Activated B cell treated with CpG ODN at 0.5 μM for 24 hours (primary cell): ENCODE measurements at regions not wholly inside any gene's neighbourhood (a gene's known extent, or its start where the extent isn't known, plus 50 kb on each side); places are given as distances from the start of the nearest gene placed in this dataset.

ENCODE experiments used
- ATAC-seq: fragments of 200-7000 bp; cut with Tn5 transposase; one replicate; pipeline ENCODE4 v1.10.0; 2021; ENCODE audit warnings: low read depth, mild to moderate bottlenecking, moderate library complexity
- CTCF ChIA-PET: fragments of 350-600 bp; sonication (Branson Sonifier 250); formaldehyde crosslinking; loops from one replicate; lab custom pipeline; 2021; ENCODE audit warnings: antibody characterized with exemption; lab: Charles Lee
- POLR2A ChIA-PET: fragments of 350-600 bp; sonication (Branson Sonifier 250); formaldehyde crosslinking; loops from one replicate; lab custom pipeline; 2021; ENCODE audit warnings: antibody characterized with exemption; lab: Charles Lee
- DNase-seq: peaks from one replicate; pipeline ENCODE4 v3.0.0; 2022
- H3K27ac Mint-ChIP-seq: one replicate; pipeline ENCODE4 v1.8.0; 2020; ENCODE audit warnings: mixed read lengths
- H3K27me3 Mint-ChIP-seq: one replicate; pipeline ENCODE4 v1.8.0; 2021; ENCODE audit warnings: mixed read lengths
- H3K36me3 Mint-ChIP-seq: one replicate; pipeline ENCODE4 v1.8.0; 2021; ENCODE audit warnings: low read depth, mixed read lengths
- H3K4me1 Mint-ChIP-seq: one replicate; pipeline ENCODE4 v1.8.0; 2021; ENCODE audit warnings: mixed read lengths
- H3K4me3 Mint-ChIP-seq: one replicate; pipeline ENCODE4 v1.8.0; 2020; ENCODE audit warnings: mild to moderate bottlenecking, mixed read lengths
- H3K9me3 Mint-ChIP-seq: one replicate; pipeline ENCODE4 v1.8.0; 2020; ENCODE audit warnings: mixed read lengths
- intact Hi-C: fragments of 100-400 bp; cut with micrococcal nuclease; formaldehyde crosslinking; loops from one replicate; pipeline ENCODE4 v1.15.1; 2024
- TF ChIP-seq, protein P1 (sequence below): fragments of 200-600 bp; IDR thresholded peaks from one replicate; pipeline ENCODE4 v1.8.0; 2022; ENCODE audit warnings: antibody characterized with exemption, mild to moderate bottlenecking

DNA sequence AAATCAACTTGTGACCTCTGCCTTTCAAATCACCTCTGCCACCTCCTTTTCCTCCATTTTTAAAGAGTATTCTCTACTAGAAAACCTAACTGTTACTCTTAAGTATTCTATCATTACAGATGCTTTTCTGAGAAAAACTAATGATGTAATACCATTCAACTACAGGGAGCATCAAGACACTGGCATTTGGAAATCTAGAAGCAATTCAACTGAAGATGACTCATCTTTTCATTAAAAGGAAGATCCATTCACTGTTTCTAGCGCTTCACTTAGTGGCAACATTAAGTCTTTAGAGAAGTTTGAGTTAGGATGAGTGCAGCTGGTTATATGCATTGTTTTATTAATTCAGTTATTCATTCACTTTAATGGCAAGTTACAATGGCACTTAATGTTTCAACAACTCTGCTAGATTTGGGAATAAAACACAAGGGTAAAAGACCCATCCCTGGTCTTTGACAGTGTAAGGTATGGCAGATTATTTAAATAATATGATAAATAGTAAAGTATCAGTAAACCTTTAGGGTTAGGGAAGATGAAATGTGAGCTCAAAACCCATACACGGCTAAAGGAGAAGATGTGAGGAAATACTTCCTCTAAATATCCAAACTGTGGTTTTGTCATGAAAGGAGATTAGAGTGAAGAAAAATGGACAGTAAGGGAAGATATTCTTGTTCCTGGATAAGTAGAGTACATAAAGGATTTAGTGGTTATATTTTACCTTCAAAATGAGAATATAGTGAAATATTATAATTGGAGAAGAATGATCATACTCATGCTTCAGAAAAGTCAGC is 61.7 kb downstream of the KCNJ2 start:
- no peak for DNase-seq
- no peak for ATAC-seq
- ChIA-PET CTCF (no interaction called here), POLR2A (no interaction called here)
- Mint-ChIP-seq H3K4me1 (no peaks in the 10 kb centered on the region), H3K36me3 (no peaks in the 10 kb centered on the region), H3K9me3 (peaks cover 4% of the 10 kb centered on the region), H3K27me3 (no peaks in the 10 kb centered on the region), H3K27ac (no peak overlapping the region), H3K4me3 (no peak overlapping the region)
- TF ChIP-seq, protein P1, sequence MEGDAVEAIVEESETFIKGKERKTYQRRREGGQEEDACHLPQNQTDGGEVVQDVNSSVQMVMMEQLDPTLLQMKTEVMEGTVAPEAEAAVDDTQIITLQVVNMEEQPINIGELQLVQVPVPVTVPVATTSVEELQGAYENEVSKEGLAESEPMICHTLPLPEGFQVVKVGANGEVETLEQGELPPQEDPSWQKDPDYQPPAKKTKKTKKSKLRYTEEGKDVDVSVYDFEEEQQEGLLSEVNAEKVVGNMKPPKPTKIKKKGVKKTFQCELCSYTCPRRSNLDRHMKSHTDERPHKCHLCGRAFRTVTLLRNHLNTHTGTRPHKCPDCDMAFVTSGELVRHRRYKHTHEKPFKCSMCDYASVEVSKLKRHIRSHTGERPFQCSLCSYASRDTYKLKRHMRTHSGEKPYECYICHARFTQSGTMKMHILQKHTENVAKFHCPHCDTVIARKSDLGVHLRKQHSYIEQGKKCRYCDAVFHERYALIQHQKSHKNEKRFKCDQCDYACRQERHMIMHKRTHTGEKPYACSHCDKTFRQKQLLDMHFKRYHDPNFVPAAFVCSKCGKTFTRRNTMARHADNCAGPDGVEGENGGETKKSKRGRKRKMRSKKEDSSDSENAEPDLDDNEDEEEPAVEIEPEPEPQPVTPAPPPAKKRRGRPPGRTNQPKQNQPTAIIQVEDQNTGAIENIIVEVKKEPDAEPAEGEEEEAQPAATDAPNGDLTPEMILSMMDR = no peak
- intact Hi-C loops = no loop called here

DNA sequence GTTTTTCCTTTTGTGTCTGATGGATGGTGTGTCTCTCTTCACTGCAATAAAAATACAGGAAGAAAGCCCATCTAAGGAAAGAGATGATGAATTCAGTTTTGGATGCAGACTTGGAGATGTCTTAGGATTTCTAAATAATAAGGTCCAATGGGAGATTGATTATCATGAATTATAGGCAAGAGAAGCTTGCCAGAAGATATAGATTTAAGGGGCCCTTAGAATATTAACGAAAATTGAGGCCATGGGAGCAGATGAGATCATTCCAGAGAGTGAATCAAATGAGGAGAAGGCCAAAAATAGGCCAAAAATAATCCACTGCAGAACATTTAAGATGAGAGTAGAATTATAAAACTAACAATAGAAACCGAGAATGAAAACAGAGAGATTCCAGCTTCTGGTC is 63.1 kb downstream of the KCNJ2 start:
- Mint-ChIP-seq H3K4me1 (no peaks in the 10 kb centered on the region), H3K36me3 (no peaks in the 10 kb centered on the region), H3K4me3 (no peak overlapping the region), H3K27me3 (no peaks in the 10 kb centered on the region), H3K27ac (no peak overlapping the region), H3K9me3 (peaks cover 8% of the 10 kb centered on the region)
- no peak for ATAC-seq
- intact Hi-C loops = no loop called here
- TF ChIP-seq, protein P1 = no peak
- CTCF ChIA-PET = interaction anchor here (1.0 kb wide), 1 partner anchor 23 kb away, joined by 3 read pairs; no protein-coding TSS in a partner anchor
- no peak for DNase-seq
- POLR2A ChIA-PET = no interaction called here

DNA sequence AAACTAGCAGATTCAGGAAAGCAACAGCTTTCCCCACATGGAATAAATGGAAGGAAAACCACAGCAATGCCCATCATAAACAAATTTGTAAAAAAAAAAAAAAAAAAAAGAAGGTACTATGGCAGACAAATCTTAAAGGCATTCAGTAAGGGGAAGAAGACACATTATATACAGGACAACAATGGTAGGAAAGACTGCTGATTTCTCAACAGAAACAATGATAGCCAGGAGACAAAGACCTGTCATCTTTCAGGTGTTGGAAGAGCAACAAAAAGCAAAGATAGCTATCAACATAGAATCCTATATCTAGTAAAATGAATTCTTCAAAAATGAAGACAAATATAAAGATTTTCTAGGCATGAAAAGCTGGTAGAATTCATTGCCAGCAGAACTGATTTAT is 65.9 kb downstream of the KCNJ2 start:
- Mint-ChIP-seq H3K4me1 (no peaks in the 10 kb centered on the region), H3K36me3 (no peaks in the 10 kb centered on the region), H3K27ac (no peak overlapping the region), H3K4me3 (no peak overlapping the region), H3K9me3 (peaks cover 8% of the 10 kb centered on the region), H3K27me3 (no peaks in the 10 kb centered on the region)
- ChIA-PET POLR2A (no interaction called here), CTCF (no interaction called here)
- no peak for ATAC-seq
- DNase-seq = no peak
- TF ChIP-seq, protein P1 = no peak
- intact Hi-C loops = no loop called here

DNA sequence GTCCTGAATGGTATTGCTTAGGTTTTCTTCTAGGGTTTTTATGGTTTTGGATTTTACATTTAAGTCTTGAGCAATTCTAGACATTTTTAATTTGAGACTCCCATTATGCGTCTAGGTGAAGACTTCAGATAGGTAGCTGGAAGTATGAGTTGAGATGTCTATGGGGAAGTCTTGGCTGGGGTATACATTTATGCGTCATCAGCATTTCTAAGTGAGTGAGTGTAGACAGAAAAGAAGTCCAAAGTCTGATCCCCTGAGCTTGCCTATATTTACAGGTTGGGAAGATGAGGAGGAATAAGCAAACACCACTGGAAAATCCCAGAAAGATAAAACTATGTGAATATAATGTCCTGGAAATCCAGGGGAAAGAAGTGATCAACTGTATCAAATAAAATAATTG is 68.9 kb downstream of the KCNJ2 start:
- Mint-ChIP-seq H3K9me3 (peaks cover 6% of the 10 kb centered on the region), H3K27ac (no peak overlapping the region), H3K36me3 (no peaks in the 10 kb centered on the region), H3K4me1 (no peaks in the 10 kb centered on the region), H3K27me3 (no peaks in the 10 kb centered on the region), H3K4me3 (no peak overlapping the region)
- TF ChIP-seq, protein P1 = no peak
- POLR2A ChIA-PET = no interaction called here
- intact Hi-C loops = no loop called here
- CTCF ChIA-PET = no interaction called here
- ATAC-seq (no peak), DNase-seq (no peak)

DNA sequence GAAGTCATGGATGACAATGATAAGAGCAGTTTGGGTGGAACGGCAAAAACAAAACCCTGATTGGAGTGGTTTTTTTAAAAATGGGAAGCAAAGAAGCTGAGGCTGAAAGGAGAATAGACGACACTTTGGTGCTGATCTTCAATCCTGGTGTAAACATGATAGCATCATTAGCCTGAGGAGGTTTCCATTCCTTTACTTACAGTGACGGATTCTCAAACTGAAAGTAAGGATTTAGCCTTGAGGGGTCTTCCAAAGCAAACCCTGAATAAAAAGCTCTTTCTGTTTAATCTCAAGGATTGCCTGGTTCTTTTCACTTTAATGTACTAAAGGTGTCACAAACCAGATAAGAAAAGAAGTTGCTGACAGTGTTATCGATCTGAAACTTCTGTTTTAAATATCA is 69.3 kb downstream of the KCNJ2 start:
- CTCF ChIA-PET = no interaction called here
- TF ChIP-seq, protein P1 = no peak
- DNase-seq (no peak), ATAC-seq (no peak)
- Mint-ChIP-seq H3K36me3 (no peaks in the 10 kb centered on the region), H3K4me3 (no peak overlapping the region), H3K27ac (no peak overlapping the region), H3K9me3 (peaks cover 6% of the 10 kb centered on the region), H3K4me1 (no peaks in the 10 kb centered on the region), H3K27me3 (no peaks in the 10 kb centered on the region)
- intact Hi-C loops = no loop called here
- POLR2A ChIA-PET = no interaction called here
